ENCODE measurements at regions not wholly inside any gene's neighbourhood (a gene's known extent, or its start where the extent isn't known, plus 50 kb on each side); places are given as distances from the start of the nearest gene placed in this dataset.

DNA sequence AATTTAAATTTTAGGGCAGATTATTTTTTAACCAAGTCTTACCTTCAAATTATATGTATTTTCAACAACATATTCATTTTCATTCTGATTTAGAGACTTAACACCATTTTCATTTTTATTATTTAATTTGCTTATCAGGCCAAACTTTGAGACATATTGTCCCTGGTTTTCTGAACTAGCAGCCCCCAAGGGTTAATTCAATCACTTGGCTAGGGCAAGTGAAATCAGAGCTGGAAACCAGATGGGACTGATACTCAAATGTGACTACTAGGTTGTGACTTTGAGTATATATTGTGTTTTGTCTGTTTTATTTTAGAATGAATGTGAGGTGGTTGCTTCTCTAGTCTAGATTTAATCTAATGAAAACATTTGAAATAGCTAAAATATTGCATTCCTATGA is 198.9 kb upstream of the PTGFR start:
- no peak for DNase-seq (ENCODE audit: extremely low read depth in 1 of 4, low spot score in 3 of 4)
- Histone ChIP-seq H3K36me3 (ENCODE audit: control insufficient read depth, insufficient read depth, low read length) (no peaks in the 10 kb centered on the region), H4K20me1 (replicated peaks; ENCODE audit: control insufficient read depth, insufficient read depth, low read length) (no peaks in the 10 kb centered on the region), H3K4me3 (no peak overlapping the region), H3K4me2 (ENCODE audit: insufficient read depth, low read length) (no peak overlapping the region), H3K9ac (ENCODE audit: insufficient read depth in 1 of 2, low read depth in 2 of 2, low read length in 2 of 2) (no peak overlapping the region), H3K79me2 (ENCODE audit: control insufficient read depth, insufficient read depth, low read length) (no peaks in the 10 kb centered on the region), H2AFZ (ENCODE audit: low read depth, low read length) (no peak overlapping the region), H3K9me3 (replicated peaks; ENCODE audit: control insufficient read depth, insufficient read depth, low read depth, low read length) (0 out of 2 replicates have a peak, but pooled peaks cover 2% of the 10 kb centered on the region), H3K27ac (ENCODE audit: extremely low read depth, low read depth, low read length) (no peak overlapping the region), H3K4me1 (replicated peaks in 1 of 2; ENCODE audit: control insufficient read depth in 2 of 2, insufficient read depth in 2 of 2, low read length in 2 of 2) (no peaks in the 10 kb centered on the region), H3K9me1 (ENCODE audit: control insufficient read depth, insufficient read depth, low read length) (no peaks in the 10 kb centered on the region), H3K27me3 (ENCODE audit: control insufficient read depth in 2 of 2, insufficient read depth in 2 of 2, low read length in 2 of 2) (no peaks in the 10 kb centered on the region)
- no peak for ATAC-seq
- ChIA-PET POLR2A (interaction anchor here (0.6 kb wide), 1 partner anchor 43 kb away, joined by 3 read pairs; no protein-coding TSS in a partner anchor), CTCF (ENCODE audit: low intra/inter-chr PET ratio) (no interaction called here)
- intact Hi-C loops (cut with micrococcal nuclease) (no loop called here), in situ Hi-C loops (cut with MboI) (no loop called here)
- BruUV-seq (replicated peaks): no TSS peak
- TF ChIP-seq ESRRB (CRISPR knock-in tag; IDR thresholded peaks at IDR 0.05; ENCODE audit: borderline replicate concordance) (no peak), EGR1 (conservative IDR thresholded peaks at IDR 0.05) (no peak), NCOA6 (IDR thresholded peaks at IDR 0.05) (no peak), NCOA2 (IDR thresholded peaks at IDR 0.05; ENCODE audit: partially characterized antibody in 2 of 2) (no peak)
- no peak for FAIRE-seq

- H3K9me1 ChIP-seq (ENCODE audit: control insufficient read depth, insufficient read depth, low read length): no peaks in the 10 kb centered on the region
- ATAC-seq: no peak
- TF ChIP-seq MLX (CRISPR knock-in tag; conservative IDR thresholded peaks at IDR 0.05) (no peak), THAP7 (CRISPR knock-in tag; IDR thresholded peaks at IDR 0.05) (no peak), ELF2 (CRISPR knock-in tag; IDR thresholded peaks at IDR 0.05) (no peak), EGR1 (conservative IDR thresholded peaks at IDR 0.05) (no peak), ELF1 (tag; IDR thresholded peaks at IDR 0.05) (no peak), SFPQ (IDR thresholded peaks at IDR 0.05; ENCODE audit: low read depth, low read length) (no peak), TAL1 (IDR thresholded peaks at IDR 0.05) (no peak), MTF1 (CRISPR knock-in tag; IDR thresholded peaks at IDR 0.05; ENCODE audit: borderline replicate concordance) (no peak), LARP7 (IDR thresholded peaks at IDR 0.05) (no peak)
Measured at GRCh38 chr1:78292361-78292760, 198.4 kb upstream of the PTGFR start.

More at GRCh38 chr1:78292361-78292760, 198.4 kb upstream of the PTGFR start:
- Histone ChIP-seq H3K4me3 (no peak overlapping the region), H3K36me3 (ENCODE audit: control insufficient read depth, insufficient read depth, low read length) (no peaks in the 10 kb centered on the region), H4K20me1 (replicated peaks; ENCODE audit: control insufficient read depth, insufficient read depth, low read length) (no peaks in the 10 kb centered on the region), H3K27ac (ENCODE audit: extremely low read depth, low read depth, low read length) (no peak overlapping the region), H3K9me3 (replicated peaks; ENCODE audit: control insufficient read depth, insufficient read depth, low read depth, low read length) (no peaks in the 10 kb centered on the region), H3K79me2 (ENCODE audit: control insufficient read depth, insufficient read depth, low read length) (no peaks in the 10 kb centered on the region), H3K9ac (ENCODE audit: insufficient read depth in 1 of 2, low read depth in 2 of 2, low read length in 2 of 2) (no peak overlapping the region), H3K4me1 (replicated peaks in 1 of 2; ENCODE audit: control insufficient read depth in 2 of 2, insufficient read depth in 2 of 2, low read length in 2 of 2) (no peaks in the 10 kb centered on the region), H3K27me3 (ENCODE audit: control insufficient read depth in 2 of 2, insufficient read depth in 2 of 2, low read length in 2 of 2) (no peaks in the 10 kb centered on the region), H3K4me2 (ENCODE audit: insufficient read depth, low read length) (no peak overlapping the region), H2AFZ (ENCODE audit: low read depth, low read length) (no peak overlapping the region)
- POLR2A ChIA-PET: no interaction called here
- in situ Hi-C loops (cut with MboI): no loop called here
- 0% methylated on average over 3 of the region's 3 CpGs for WGBS (ENCODE audit: insufficient coverage, low coverage, missing lambda C conversion rate)
- no peak for DNase-seq (ENCODE audit: extremely low read depth in 1 of 4, low spot score in 3 of 4)
- no peak for FAIRE-seq
- intact Hi-C loops (cut with micrococcal nuclease): no loop called here
- BruUV-seq (replicated peaks): no TSS peak
- CTCF ChIA-PET (ENCODE audit: low intra/inter-chr PET ratio): no interaction called here

Measured in K562 (cell line).